Transverse colon (tissue), 4 donors: ENCODE measurements at regions not wholly inside any gene's neighbourhood (a gene's known extent, or its start where the extent isn't known, plus 50 kb on each side); places are given as distances from the start of the nearest gene placed in this dataset.

ENCODE experiments used
- CTCF ChIP-seq, 5 experiments: fragments of 200-600 bp in 3 of 5; fragments of 450-650 bp in 2 of 5; sonication (generic) in 3 of 5; IDR thresholded peaks; 1 replicate in 2 of 5; 2 replicates in 3 of 5; pipeline ENCODE4 v1.5.1; 2016 to 2017; ENCODE audit warnings: antibody characterized with exemption in 5 of 5, inconsistent platforms in 3 of 5, mild to moderate bottlenecking in 2 of 5, moderate library complexity in 1 of 5
- EP300 ChIP-seq: sonication (generic); formaldehyde crosslinking; IDR thresholded peaks from one replicate; pipeline ENCODE4 v1.6.1; 2017; ENCODE audit warnings: antibody characterized with exemption, low read depth
- POLR2A ChIP-seq: fragments of 450-650 bp; IDR thresholded peaks from one replicate; pipeline ENCODE4 v1.6.1; 2016; ENCODE audit warnings: antibody characterized with exemption, mild to moderate bottlenecking, moderate library complexity
- POLR2AphosphoS5 ChIP-seq, 3 donors: sonication (generic); formaldehyde crosslinking; IDR thresholded peaks; one replicate each; pipeline ENCODE4 v1.6.1; 2016; ENCODE audit warnings: antibody characterized with exemption in 3 of 3

- TF ChIP-seq CTCF (IDR thresholded peaks at IDR 0.05) = no peak
- TF ChIP-seq POLR2A = no peak
- no peak for TF ChIP-seq EP300
- TF ChIP-seq POLR2AphosphoS5 (IDR thresholded peaks at IDR 0.05) = no peak
Observed at GRCh38 chr12:88750867-88751543, 170.7 kb upstream of the KITLG start.
